ENCODE measurements at regions not wholly inside any gene's neighbourhood (a gene's known extent, or its start where the extent isn't known, plus 50 kb on each side); places are given as distances from the start of the nearest gene placed in this dataset.
A peak's percentile ranks its signal among the peaks of the same experiment; 100 is the strongest.

GRCh38 chr18:11553098-11553940 lies 56.1 kb upstream of the SLC35G4 start:
- Mint-ChIP-seq H3K4me1 (ENCODE audit: low read depth) (no peaks in the 10 kb centered on the region), H3K36me3 (ENCODE audit: low read depth) (no peaks in the 10 kb centered on the region), H3K4me3 (ENCODE audit: low read depth) (no peak overlapping the region), H3K27me3 (ENCODE audit: low read depth) (peaks cover 4% of the 10 kb centered on the region), H3K27ac (no peak overlapping the region), H3K9me3 (no peaks in the 10 kb centered on the region)
- peak; percentile 13 for DNase-seq (ENCODE audit: low spot score)
- intact Hi-C loops (cut with micrococcal nuclease) = loop anchor here (10.0 kb wide), 1 partner anchor 239 kb away; no protein-coding TSS in a partner anchor

GRCh38 chr18:11548916-11549551 lies 60.4 kb upstream of the SLC35G4 start:
- intact Hi-C loops (cut with micrococcal nuclease) = no loop called here
- Mint-ChIP-seq H3K36me3 (ENCODE audit: low read depth) (no peaks in the 10 kb centered on the region), H3K27me3 (ENCODE audit: low read depth) (peaks cover 4% of the 10 kb centered on the region), H3K27ac (no peak overlapping the region), H3K4me1 (ENCODE audit: low read depth) (no peaks in the 10 kb centered on the region), H3K9me3 (peaks cover 10% of the 10 kb centered on the region), H3K4me3 (ENCODE audit: low read depth) (no peak overlapping the region)
- no peak for DNase-seq (ENCODE audit: low spot score)

GRCh38 chr18:11548396-11548795 lies 61.0 kb upstream of the SLC35G4 start:
- H3K4me1 Mint-ChIP-seq (ENCODE audit: low read depth) = no peaks in the 10 kb centered on the region
- intact Hi-C loops (cut with micrococcal nuclease) = no loop called here
- peaks cover 15% of the 10 kb centered on the region for H3K9me3 Mint-ChIP-seq
- no peak for DNase-seq (ENCODE audit: low spot score)
- H3K27ac Mint-ChIP-seq = no peak overlapping the region
- no peaks in the 10 kb centered on the region for H3K36me3 Mint-ChIP-seq (ENCODE audit: low read depth)
- H3K4me3 Mint-ChIP-seq (ENCODE audit: low read depth) = no peak overlapping the region
- H3K27me3 Mint-ChIP-seq (ENCODE audit: low read depth) = peaks cover 4% of the 10 kb centered on the region

DNA sequence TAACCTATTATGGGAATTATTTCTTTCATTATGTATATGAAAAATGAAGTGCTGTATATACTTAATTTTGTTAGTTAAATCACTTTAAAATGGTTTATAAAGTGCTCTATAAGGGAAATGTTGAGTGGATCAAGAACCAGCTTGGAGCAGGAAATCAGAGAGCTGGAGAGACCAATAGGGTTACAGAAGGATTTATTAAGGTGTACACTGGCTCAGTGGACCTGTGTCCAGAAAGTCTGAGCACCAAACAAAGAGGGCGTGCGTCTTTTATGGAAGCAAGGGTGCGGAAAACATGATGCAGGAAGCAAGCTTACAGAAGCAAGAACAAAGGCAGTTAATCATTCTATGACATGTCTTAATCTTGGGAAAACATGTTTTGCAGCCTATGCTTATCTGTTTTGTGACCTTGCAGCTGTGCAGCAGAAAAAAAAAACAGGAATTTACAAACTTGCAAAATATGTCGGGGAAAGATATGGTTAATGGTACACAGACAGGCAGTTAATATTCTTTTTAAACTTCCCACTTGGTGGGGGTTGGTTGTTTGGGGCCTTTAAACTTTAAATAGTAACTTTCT lies 65.2 kb upstream of the SLC35G4 start:
- DNase-seq (ENCODE audit: low spot score) = no peak
- no peaks in the 10 kb centered on the region for H3K4me1 Mint-ChIP-seq (ENCODE audit: low read depth)
- H3K4me3 Mint-ChIP-seq (ENCODE audit: low read depth) = no peak overlapping the region
- intact Hi-C loops (cut with micrococcal nuclease) = no loop called here
- H3K27ac Mint-ChIP-seq = no peak overlapping the region
- peaks cover 4% of the 10 kb centered on the region for H3K27me3 Mint-ChIP-seq (ENCODE audit: low read depth)
- no peaks in the 10 kb centered on the region for H3K36me3 Mint-ChIP-seq (ENCODE audit: low read depth)
- peaks cover 17% of the 10 kb centered on the region for H3K9me3 Mint-ChIP-seq

- no peak for DNase-seq (ENCODE audit: low spot score)
- Mint-ChIP-seq H3K36me3 (ENCODE audit: low read depth) (no peaks in the 10 kb centered on the region), H3K4me3 (ENCODE audit: low read depth) (no peak overlapping the region), H3K27ac (no peak overlapping the region), H3K27me3 (ENCODE audit: low read depth) (peaks cover 7% of the 10 kb centered on the region), H3K9me3 (peaks cover 17% of the 10 kb centered on the region), H3K4me1 (ENCODE audit: low read depth) (no peaks in the 10 kb centered on the region)
- intact Hi-C loops (cut with micrococcal nuclease) = no loop called here
These were observed 68.2 kb upstream of the SLC35G4 start for GRCh38 chr18:11541179-11541578.

- H3K9me3 Mint-ChIP-seq = no peaks in the 10 kb centered on the region
- peaks cover 3% of the 10 kb centered on the region for H3K27me3 Mint-ChIP-seq (ENCODE audit: low read depth)
- no peak for DNase-seq (ENCODE audit: low spot score)
- H3K27ac Mint-ChIP-seq = no peak overlapping the region
- H3K36me3 Mint-ChIP-seq (ENCODE audit: low read depth) = no peaks in the 10 kb centered on the region
- no peak overlapping the region for H3K4me3 Mint-ChIP-seq (ENCODE audit: low read depth)
- intact Hi-C loops (cut with micrococcal nuclease) = no loop called here
- H3K4me1 Mint-ChIP-seq (ENCODE audit: low read depth) = no peaks in the 10 kb centered on the region
These were observed 75.4 kb upstream of the SLC35G4 start for GRCh38 chr18:11533942-11534496.

DNA sequence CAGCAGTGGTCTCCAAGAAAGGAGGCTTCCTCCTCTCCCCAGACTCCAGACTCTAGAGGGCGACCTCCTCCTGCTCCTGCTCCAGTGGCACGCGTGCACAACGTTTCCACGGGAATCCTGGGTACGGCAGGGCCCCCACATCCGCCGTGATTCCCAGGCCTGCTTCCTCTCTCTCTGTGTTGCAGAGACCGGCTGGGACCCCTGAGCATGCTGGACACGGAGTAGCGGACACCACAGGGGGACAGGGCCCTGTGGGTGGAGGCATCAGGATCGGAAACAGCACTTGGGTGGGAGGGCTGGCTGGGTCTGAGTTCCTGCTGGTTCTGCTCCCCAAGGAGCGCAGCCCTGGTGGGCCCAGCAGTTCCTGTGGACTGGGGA lies 75.9 kb upstream of the SLC35G4 start:
- Mint-ChIP-seq H3K27ac (no peak overlapping the region), H3K36me3 (ENCODE audit: low read depth) (no peaks in the 10 kb centered on the region), H3K4me1 (ENCODE audit: low read depth) (no peaks in the 10 kb centered on the region), H3K9me3 (no peaks in the 10 kb centered on the region), H3K4me3 (ENCODE audit: low read depth) (no peak overlapping the region), H3K27me3 (ENCODE audit: low read depth) (peaks cover 3% of the 10 kb centered on the region)
- no peak for DNase-seq (ENCODE audit: low spot score)
- intact Hi-C loops (cut with micrococcal nuclease) = no loop called here

- intact Hi-C loops (cut with micrococcal nuclease) = no loop called here
- no peak overlapping the region for H3K4me3 Mint-ChIP-seq (ENCODE audit: low read depth)
- H3K4me1 Mint-ChIP-seq (ENCODE audit: low read depth) = no peaks in the 10 kb centered on the region
- no peak overlapping the region for H3K27ac Mint-ChIP-seq
- H3K27me3 Mint-ChIP-seq (ENCODE audit: low read depth) = peaks cover 3% of the 10 kb centered on the region
- H3K9me3 Mint-ChIP-seq = no peaks in the 10 kb centered on the region
- H3K36me3 Mint-ChIP-seq (ENCODE audit: low read depth) = no peaks in the 10 kb centered on the region
- DNase-seq (ENCODE audit: low spot score) = no peak
These were observed 76.5 kb upstream of the SLC35G4 start for GRCh38 chr18:11532758-11533512.

- Mint-ChIP-seq H3K27ac (no peak overlapping the region), H3K27me3 (ENCODE audit: low read depth) (no peaks in the 10 kb centered on the region), H3K4me3 (ENCODE audit: low read depth) (no peak overlapping the region)
These were observed 80.3 kb upstream of the SLC35G4 start for GRCh38 chr18:11529081-11529480.

GRCh38 chr18:11526675-11527074 lies 82.7 kb upstream of the SLC35G4 start:
- Mint-ChIP-seq H3K4me1 (ENCODE audit: low read depth) (no peaks in the 10 kb centered on the region), H3K27ac (no peak overlapping the region), H3K9me3 (no peaks in the 10 kb centered on the region), H3K4me3 (ENCODE audit: low read depth) (no peak overlapping the region), H3K36me3 (ENCODE audit: low read depth) (no peaks in the 10 kb centered on the region), H3K27me3 (ENCODE audit: low read depth) (no peaks in the 10 kb centered on the region)
- intact Hi-C loops (cut with micrococcal nuclease) = no loop called here
- no peak for DNase-seq (ENCODE audit: low spot score)

More at GRCh38 chr18:11529081-11529480, 80.3 kb upstream of the SLC35G4 start:
- Mint-ChIP-seq H3K9me3 (no peaks in the 10 kb centered on the region), H3K4me1 (ENCODE audit: low read depth) (no peaks in the 10 kb centered on the region), H3K36me3 (ENCODE audit: low read depth) (no peaks in the 10 kb centered on the region)
- intact Hi-C loops (cut with micrococcal nuclease) = no loop called here
- DNase-seq (ENCODE audit: low spot score) = no peak

DNA sequence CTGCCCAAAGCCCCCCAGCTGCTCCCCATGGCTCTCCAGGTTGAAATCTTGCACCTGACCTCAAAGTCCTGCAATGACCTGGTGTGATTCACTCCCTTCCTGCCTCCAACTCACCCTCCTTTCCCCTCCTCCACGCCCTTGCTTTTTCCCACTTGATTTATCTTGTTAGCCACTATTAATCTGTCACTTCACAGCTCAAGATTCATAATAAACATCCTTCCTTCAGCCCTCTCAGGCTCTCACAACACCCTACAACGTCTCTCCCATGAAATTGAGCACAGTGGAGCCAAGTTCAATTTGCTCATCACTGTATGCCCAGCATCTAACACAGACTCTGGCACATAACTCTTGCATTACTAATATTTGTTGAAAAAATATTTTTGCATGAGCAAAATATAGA lies 85.6 kb upstream of the SLC35G4 start:
- no peaks in the 10 kb centered on the region for H3K9me3 Mint-ChIP-seq
- intact Hi-C loops (cut with micrococcal nuclease) = no loop called here

GRCh38 chr18:11522992-11523391 lies 86.4 kb upstream of the SLC35G4 start:
- intact Hi-C loops (cut with micrococcal nuclease) = no loop called here
- Mint-ChIP-seq H3K27ac (no peak overlapping the region), H3K4me3 (ENCODE audit: low read depth) (no peak overlapping the region), H3K4me1 (ENCODE audit: low read depth) (no peaks in the 10 kb centered on the region), H3K36me3 (ENCODE audit: low read depth) (no peaks in the 10 kb centered on the region), H3K27me3 (ENCODE audit: low read depth) (no peaks in the 10 kb centered on the region), H3K9me3 (no peaks in the 10 kb centered on the region)
- no peak for DNase-seq (ENCODE audit: low spot score)

More for the DNA sequence above, 85.6 kb upstream of the SLC35G4 start:
- Mint-ChIP-seq H3K27ac (no peak overlapping the region), H3K36me3 (ENCODE audit: low read depth) (no peaks in the 10 kb centered on the region), H3K4me1 (ENCODE audit: low read depth) (no peaks in the 10 kb centered on the region), H3K27me3 (ENCODE audit: low read depth) (no peaks in the 10 kb centered on the region), H3K4me3 (ENCODE audit: low read depth) (no peak overlapping the region)
- no peak for DNase-seq (ENCODE audit: low spot score)

All from activated T-helper 2 cell treated with anti-CD3 and anti-CD28 coated beads, Interferon-gamma antibody, Interleukin-2, Interleukin-4, amounts not matched to agents 10 μg/mL and 5 μg/mL and 100 μg/mL, durations not matched to agents 14 hours and 24 hours and 36 hours (primary cell).